ENCODE measurements at regions not wholly inside any gene's neighbourhood (a gene's known extent, or its start where the extent isn't known, plus 50 kb on each side); places are given as distances from the start of the nearest gene placed in this dataset.
"Not testable (repeated sequence)": the region's sequence is repeated elsewhere in the genome, so short reads cannot be mapped to it uniquely, and the experiment has no call there.

DNA sequence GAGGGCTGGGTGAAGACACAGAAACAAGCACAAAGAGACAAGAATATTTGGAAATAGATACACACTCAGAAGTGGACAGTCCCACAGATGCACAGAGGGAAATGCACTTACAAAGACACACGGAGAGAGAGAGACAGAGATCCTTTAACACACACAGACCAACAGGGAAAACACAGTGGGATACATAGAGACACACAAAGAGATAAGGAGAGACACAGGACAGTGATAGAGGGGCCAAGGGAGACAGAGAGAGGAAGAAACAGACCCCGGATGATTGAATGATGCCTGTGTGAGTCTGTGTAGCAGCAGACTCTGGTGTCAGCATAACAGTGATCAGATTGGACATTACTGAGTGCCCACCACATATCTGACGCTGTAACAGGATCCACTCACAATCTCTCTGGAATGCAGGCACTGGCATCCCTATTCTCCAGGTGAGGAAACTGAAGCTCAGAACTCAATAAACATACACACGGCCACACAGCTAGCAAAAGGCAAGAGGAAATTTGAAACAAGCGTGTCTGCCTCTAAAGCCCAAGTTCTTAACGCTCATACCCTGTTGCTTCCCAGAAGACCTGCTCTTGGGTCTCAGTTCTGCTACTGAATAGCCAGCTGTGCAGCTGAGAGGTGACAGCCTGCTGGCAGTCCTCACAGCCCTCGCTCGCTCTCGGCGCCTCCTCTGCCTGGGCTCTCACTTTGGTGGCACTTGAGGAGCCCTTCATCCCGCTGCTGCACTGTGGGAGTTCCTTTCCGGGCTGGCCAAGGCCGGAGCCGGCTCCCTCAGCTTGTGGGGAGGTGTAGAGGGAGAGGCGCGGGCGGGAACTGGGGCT, 186.3 kb upstream of the NLRP1 start:
- DNase-seq = no peak
- Mint-ChIP-seq H3K4me1 (ENCODE audit: low read depth, unreplicated experiment) (no peaks in the 10 kb centered on the region), H3K27ac (ENCODE audit: unreplicated experiment) (no peak overlapping the region), H3K9me3 (ENCODE audit: low read depth, unreplicated experiment) (no peaks in the 10 kb centered on the region), H3K36me3 (ENCODE audit: insufficient read depth, unreplicated experiment) (no peaks in the 10 kb centered on the region), H3K4me3 (ENCODE audit: low read depth, unreplicated experiment) (no peak overlapping the region), H3K27me3 (ENCODE audit: unreplicated experiment) (peaks cover 17% of the 10 kb centered on the region)
- TF ChIP-seq, protein P1, sequence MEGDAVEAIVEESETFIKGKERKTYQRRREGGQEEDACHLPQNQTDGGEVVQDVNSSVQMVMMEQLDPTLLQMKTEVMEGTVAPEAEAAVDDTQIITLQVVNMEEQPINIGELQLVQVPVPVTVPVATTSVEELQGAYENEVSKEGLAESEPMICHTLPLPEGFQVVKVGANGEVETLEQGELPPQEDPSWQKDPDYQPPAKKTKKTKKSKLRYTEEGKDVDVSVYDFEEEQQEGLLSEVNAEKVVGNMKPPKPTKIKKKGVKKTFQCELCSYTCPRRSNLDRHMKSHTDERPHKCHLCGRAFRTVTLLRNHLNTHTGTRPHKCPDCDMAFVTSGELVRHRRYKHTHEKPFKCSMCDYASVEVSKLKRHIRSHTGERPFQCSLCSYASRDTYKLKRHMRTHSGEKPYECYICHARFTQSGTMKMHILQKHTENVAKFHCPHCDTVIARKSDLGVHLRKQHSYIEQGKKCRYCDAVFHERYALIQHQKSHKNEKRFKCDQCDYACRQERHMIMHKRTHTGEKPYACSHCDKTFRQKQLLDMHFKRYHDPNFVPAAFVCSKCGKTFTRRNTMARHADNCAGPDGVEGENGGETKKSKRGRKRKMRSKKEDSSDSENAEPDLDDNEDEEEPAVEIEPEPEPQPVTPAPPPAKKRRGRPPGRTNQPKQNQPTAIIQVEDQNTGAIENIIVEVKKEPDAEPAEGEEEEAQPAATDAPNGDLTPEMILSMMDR (IDR thresholded peaks at IDR 0.05; ENCODE audit: unreplicated experiment) = no peak
- no TSS peak for BruUV-seq (replicated peaks)
- CTCF ChIA-PET = no interaction called here
- intact Hi-C loops (cut with micrococcal nuclease; ENCODE audit: unreplicated experiment) = no loop called here

DNA sequence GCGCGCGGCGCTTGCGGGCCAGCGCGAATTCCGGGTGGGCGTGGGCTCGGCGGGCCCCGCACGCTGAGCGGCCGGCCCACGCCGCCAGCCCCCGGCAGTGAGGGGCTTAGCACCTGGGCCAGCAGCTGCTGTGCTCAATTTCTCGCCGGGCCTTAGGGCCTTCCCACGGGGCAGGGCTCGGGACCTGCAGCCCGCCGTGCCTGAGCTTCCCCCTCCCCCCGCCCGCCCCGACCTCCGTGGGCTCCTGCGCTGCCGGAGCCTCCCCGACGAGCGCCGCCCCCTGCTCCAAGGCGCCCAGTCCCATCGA, 186.9 kb upstream of the NLRP1 start:
- H3K4me3 Mint-ChIP-seq (ENCODE audit: low read depth, unreplicated experiment); BruUV-seq (replicated peaks); H3K4me1 Mint-ChIP-seq (ENCODE audit: low read depth, unreplicated experiment); H3K9me3 Mint-ChIP-seq (ENCODE audit: low read depth, unreplicated experiment); DNase-seq; H3K36me3 Mint-ChIP-seq (ENCODE audit: insufficient read depth, unreplicated experiment); H3K27ac Mint-ChIP-seq (ENCODE audit: unreplicated experiment); intact Hi-C loops (cut with micrococcal nuclease; ENCODE audit: unreplicated experiment): not testable (repeated sequence)
- peaks cover 23% of the 10 kb centered on the region for H3K27me3 Mint-ChIP-seq (ENCODE audit: unreplicated experiment)
- CTCF ChIA-PET = interaction anchor here (0.6 kb wide), 1 partner anchor 320 kb away, joined by 4 read pairs; no protein-coding TSS in a partner anchor

DNA sequence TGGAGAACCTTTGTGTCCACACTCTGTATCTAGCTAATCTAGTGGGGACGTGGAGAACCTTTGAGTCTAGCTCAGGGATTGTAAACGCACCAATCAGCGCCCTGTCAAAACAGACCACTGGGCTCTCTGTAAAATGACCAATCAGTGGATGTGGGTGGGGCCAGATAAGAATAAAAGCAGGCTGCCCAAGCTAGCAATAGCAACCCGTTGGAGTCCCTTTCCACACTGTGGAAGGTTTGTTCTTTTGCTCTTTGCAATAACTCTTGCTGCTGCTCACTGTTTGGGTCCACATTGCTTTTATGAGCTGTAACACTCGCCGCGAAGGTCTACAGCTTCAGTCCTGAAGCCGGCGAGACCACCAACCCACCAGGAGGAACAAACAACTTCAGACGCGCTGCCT, 187.7 kb upstream of the NLRP1 start:
- H3K36me3 Mint-ChIP-seq (ENCODE audit: insufficient read depth, unreplicated experiment); H3K27ac Mint-ChIP-seq (ENCODE audit: unreplicated experiment); DNase-seq; CTCF ChIA-PET; H3K4me3 Mint-ChIP-seq (ENCODE audit: low read depth, unreplicated experiment); H3K9me3 Mint-ChIP-seq (ENCODE audit: low read depth, unreplicated experiment); H3K4me1 Mint-ChIP-seq (ENCODE audit: low read depth, unreplicated experiment); BruUV-seq (replicated peaks); intact Hi-C loops (cut with micrococcal nuclease; ENCODE audit: unreplicated experiment): not testable (repeated sequence)
- peaks cover 31% of the 10 kb centered on the region for H3K27me3 Mint-ChIP-seq (ENCODE audit: unreplicated experiment)

DNA sequence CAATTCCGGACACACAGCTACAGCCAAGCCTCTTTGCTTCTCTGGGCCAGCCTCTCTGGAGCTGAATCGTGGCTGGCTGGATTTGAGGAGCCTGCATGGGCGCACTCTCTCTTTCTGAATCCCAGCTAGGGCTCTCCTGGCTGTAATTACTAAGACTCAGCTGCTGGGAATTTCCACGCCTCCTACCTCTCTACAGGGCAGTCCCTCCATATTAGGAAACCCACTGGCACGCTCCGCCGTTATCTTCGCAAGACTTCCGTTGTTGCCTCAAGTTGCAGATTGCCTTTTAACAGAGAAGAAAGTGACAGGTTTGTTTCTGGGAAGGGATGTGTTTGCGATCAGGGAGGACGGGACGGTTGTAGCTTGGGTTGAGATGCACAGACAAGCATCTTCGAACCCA, 188.4 kb upstream of the NLRP1 start:
- Mint-ChIP-seq H3K36me3 (ENCODE audit: insufficient read depth, unreplicated experiment) (no peaks in the 10 kb centered on the region), H3K27ac (ENCODE audit: unreplicated experiment) (no peak overlapping the region), H3K4me1 (ENCODE audit: low read depth, unreplicated experiment) (no peaks in the 10 kb centered on the region), H3K27me3 (ENCODE audit: unreplicated experiment) (peaks cover 38% of the 10 kb centered on the region), H3K9me3 (ENCODE audit: low read depth, unreplicated experiment) (no peaks in the 10 kb centered on the region), H3K4me3 (ENCODE audit: low read depth, unreplicated experiment) (no peak overlapping the region)
- DNase-seq = no peak
- intact Hi-C loops (cut with micrococcal nuclease; ENCODE audit: unreplicated experiment) = no loop called here
- BruUV-seq (replicated peaks) = no TSS peak
- TF ChIP-seq, protein P1 (IDR thresholded peaks at IDR 0.05; ENCODE audit: unreplicated experiment) = no peak
- CTCF ChIA-PET = no interaction called here

DNA sequence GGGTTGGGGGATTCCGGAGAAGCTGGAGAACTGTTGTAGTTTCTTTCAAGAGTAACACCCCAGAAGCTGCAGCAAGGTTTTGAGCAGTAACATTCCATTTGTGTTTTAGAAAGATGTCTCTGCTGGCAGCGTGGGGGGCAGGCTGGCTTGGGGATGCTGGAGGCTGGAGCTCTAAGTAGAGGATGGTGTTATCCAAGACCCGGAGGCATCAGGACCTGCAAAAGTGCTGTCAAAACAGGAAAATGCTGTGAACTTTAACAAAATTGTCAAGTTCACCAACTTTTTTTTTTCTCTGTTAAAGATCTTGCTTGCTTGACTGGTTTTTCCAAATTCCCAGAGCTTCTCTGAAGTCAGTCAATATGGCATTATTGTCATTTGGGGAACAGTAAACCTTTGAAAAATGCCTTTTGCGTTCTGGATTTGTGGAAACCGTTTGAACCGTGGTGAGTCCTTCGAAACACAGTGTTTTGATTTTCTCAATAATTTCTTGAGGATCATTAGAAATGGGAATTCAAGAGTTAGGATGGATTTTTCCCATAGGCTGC, 189.6 kb upstream of the NLRP1 start:
- no peaks in the 10 kb centered on the region for H3K9me3 Mint-ChIP-seq (ENCODE audit: low read depth, unreplicated experiment)

More for the DNA sequence above, 189.6 kb upstream of the NLRP1 start:
- TF ChIP-seq, protein P1 (IDR thresholded peaks at IDR 0.05; ENCODE audit: unreplicated experiment) = no peak
- CTCF ChIA-PET = interaction anchor here (0.7 kb wide), 1 partner anchor 149 kb away, joined by 3 read pairs; no protein-coding TSS in a partner anchor
- BruUV-seq (replicated peaks) = no TSS peak
- Mint-ChIP-seq H3K4me1 (ENCODE audit: low read depth, unreplicated experiment) (no peaks in the 10 kb centered on the region), H3K27me3 (ENCODE audit: unreplicated experiment) (peaks cover 48% of the 10 kb centered on the region), H3K4me3 (ENCODE audit: low read depth, unreplicated experiment) (no peak overlapping the region), H3K27ac (ENCODE audit: unreplicated experiment) (no peak overlapping the region), H3K36me3 (ENCODE audit: insufficient read depth, unreplicated experiment) (no peaks in the 10 kb centered on the region)
- no peak for DNase-seq
- intact Hi-C loops (cut with micrococcal nuclease; ENCODE audit: unreplicated experiment) = no loop called here
